NCI-H69 (cell line): ENCODE measurements at regions not wholly inside any gene's neighbourhood (a gene's known extent, or its start where the extent isn't known, plus 50 kb on each side); places are given as distances from the start of the nearest gene placed in this dataset.
"Not testable (repeated sequence)": the region's sequence is repeated elsewhere in the genome, so short reads cannot be mapped to it uniquely, and the experiment has no call there.

ENCODE experiments used
- DNase-seq: peaks from one replicate; lab custom pipeline; 2025; lab: John Stamatoyannopoulos, UW

DNA sequence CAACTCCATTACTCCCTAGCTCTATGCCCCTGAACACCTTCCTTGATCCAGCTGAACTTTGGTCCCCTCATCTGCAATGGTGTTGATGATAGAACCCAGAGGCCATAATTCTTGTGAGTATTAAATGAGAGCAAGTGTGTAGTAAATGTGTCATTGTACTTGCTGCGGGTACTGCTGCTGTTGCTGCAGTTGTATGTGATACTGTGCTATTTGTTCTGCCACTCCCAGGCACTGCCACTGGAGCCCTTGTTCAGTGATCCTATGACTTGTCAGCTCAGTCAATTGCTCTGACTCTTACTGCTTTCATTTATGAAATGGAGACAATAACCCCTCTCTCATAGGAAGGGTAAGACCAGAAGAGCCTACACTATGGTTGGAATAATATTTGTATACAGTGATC lies 136.9 kb upstream of the PLGLB2 start:
- not testable (repeated sequence) for DNase-seq

- not testable (repeated sequence) for DNase-seq
Measured at GRCh38 chr2:87611416-87611815, 136.5 kb upstream of the PLGLB2 start.

DNA sequence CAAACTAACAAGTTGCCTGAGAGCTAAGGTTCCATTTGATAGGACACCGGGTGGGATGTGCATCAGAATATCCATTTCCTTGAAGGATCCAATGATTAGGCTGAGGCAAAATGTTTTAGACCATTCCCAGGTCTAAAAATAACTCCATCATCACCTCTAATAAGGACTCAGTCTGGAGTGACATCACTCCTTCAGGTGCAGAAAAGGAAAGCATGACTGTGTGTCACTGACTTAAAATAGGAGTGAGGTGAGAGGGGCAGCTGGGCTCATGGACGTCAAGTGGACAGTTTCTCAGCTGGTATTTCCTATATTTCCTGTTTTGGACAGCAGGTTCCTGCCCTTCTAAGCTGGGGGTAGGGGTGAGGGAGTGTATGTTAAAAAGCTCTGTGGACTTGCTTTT lies 135.9 kb upstream of the PLGLB2 start:
- not testable (repeated sequence) for DNase-seq

- DNase-seq, result not testable (repeated sequence)
Measured at GRCh38 chr2:87614829-87615434, 133.0 kb upstream of the PLGLB2 start.

GRCh38 chr2:87619121-87619520 lies 128.8 kb upstream of the PLGLB2 start:
- not testable (repeated sequence) for DNase-seq

- not testable (repeated sequence) for DNase-seq
Measured at GRCh38 chr2:87621139-87621538, 126.7 kb upstream of the PLGLB2 start.

- DNase-seq, result not testable (repeated sequence)
Measured at GRCh38 chr2:87622720-87623119, 125.2 kb upstream of the PLGLB2 start.

DNA sequence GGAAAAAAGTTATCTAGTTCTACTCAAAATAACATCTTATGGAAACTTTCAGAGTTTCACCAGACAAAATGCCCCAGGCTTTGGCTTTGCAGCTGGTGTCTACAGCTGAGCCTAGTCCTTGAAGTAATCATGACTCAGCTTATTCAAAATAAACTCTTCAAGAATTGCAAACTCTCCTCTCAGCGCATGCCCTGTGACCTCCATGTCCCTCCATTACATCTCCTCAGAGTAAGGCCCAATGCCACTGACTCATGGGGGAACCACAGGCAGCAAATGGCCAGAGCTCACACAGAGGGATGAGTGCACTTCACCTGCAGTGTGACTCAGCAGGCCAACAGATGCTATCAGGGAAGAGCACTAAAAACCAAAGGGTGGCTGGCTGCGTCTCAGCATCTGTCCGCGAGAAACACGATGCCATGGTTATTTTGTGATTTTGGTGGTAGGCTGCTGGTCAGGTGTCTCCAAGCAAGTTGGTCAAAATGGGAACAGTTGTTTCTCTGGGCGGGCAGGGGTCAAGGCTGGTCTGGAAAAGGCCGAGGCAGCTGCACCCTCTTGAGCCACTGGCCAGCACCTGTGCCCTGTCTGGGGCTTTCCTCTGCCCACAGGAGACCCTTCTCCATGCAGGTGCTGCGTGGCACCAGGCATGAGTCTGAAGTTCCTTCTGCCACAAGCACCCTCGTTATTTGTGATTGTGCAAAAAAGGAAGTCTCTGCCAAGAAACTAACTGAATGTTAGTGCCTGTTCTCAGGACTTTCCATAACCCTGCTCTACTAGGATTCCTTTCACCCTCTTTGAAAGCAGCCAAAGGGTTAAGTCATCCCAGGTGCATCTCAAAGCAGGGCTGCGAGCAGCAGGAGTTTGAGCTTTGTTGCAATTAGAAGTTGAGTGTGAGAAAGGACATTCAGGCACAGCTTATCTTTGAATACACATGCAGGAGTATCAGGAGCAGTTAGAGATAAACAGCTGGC lies 118.1 kb upstream of the PLGLB2 start:
- DNase-seq, result not testable (repeated sequence)

GRCh38 chr2:87630892-87631291 lies 117.0 kb upstream of the PLGLB2 start:
- DNase-seq, result not testable (repeated sequence)

DNA sequence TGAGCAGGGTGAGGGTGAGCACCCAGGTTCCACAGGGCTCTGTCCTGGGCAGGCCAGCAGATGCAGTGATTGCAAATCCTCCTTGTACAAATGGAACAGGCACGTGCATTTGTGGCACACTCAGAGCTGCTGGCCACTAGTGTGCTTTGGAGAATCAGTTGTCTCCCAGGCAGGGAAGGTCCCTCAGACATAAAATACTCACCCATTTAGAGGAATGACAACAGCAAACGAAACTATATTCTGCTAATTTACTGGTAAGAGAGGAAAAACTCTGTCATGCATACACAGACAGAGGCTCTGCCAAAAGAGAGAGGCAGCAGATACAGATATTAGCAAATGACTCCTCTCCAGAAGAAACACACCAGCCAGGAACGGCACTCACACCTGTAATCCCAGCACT lies 116.5 kb upstream of the PLGLB2 start:
- not testable (repeated sequence) for DNase-seq

GRCh38 chr2:87633287-87633963 lies 114.5 kb upstream of the PLGLB2 start:
- not testable (repeated sequence) for DNase-seq

GRCh38 chr2:87634106-87634505 lies 113.8 kb upstream of the PLGLB2 start:
- not testable (repeated sequence) for DNase-seq

GRCh38 chr2:87634971-87635650 lies 112.8 kb upstream of the PLGLB2 start:
- DNase-seq, result not testable (repeated sequence)

DNA sequence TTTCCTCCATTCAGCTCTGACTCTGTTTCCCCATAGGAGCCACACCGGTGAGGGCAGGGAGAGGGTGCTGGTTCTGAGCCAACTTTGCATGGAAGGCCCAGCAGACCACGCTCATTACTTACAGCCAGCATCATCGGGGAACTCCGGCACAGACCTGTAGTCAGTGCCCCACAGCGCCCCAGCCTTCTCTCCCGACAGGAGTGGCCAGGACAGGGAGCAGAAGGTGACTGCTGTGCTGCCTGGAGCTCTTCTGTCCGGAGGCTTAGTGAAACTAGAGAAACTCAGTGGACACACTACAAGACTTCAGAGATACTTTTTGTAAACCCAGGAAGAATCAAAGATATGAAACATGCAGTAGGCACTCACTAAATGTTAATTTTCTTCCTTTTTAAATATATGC lies 111.6 kb upstream of the PLGLB2 start:
- not testable (repeated sequence) for DNase-seq

DNA sequence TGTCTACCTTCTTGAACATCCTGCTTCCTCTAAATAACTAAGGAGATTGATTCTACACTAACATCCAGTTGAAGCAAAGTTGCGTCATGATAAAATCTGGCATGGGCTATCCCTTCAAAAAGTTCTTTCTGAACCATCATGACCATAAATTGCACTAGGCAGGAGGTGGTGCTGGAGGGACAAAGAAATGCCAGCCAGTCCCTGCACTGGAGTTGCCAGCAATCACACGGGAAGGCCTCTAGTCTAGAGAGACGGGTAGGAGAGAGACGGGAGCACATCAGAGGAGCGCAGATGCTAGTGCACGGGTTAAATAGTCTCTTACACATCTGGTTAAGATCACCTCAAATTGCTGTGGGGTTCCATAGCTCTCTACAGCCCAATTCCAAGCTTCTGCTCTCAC lies 111.2 kb upstream of the PLGLB2 start:
- DNase-seq, result not testable (repeated sequence)

DNA sequence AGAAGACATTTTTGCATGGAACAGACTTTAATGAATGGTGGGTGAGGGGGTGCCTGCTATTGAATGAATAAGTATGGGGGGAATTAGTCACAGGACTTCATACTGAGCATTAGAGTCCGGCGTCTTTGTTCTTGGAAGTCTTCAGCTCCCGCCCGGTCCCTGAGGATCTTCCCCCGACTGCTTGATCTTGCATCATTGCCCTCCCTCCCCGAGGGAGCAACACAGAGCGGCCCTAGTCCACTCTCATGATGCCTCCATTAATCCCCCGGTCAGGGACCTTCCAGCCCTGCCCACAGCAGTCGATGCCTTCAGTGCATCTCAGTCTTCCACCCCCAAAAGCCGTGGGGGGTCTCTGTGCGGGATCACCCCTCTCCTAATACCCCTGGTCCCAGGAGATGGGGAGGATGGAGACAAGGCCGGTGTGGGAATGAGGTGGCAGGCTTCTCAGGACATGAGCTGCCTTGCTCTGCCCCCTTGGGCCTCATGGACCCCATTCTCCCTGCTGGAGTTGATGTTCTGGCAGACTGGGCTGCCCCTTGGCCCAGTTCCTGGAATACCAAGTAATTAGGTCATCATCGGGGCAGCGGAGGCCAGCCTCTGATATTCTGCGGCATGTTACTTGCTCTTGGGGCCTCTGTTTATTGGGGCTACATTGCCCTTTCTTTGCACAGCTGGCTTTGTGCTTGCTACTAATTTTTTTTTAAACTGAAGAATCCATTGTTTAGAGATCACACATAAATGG lies 110.5 kb upstream of the PLGLB2 start:
- DNase-seq, result not testable (repeated sequence)

DNA sequence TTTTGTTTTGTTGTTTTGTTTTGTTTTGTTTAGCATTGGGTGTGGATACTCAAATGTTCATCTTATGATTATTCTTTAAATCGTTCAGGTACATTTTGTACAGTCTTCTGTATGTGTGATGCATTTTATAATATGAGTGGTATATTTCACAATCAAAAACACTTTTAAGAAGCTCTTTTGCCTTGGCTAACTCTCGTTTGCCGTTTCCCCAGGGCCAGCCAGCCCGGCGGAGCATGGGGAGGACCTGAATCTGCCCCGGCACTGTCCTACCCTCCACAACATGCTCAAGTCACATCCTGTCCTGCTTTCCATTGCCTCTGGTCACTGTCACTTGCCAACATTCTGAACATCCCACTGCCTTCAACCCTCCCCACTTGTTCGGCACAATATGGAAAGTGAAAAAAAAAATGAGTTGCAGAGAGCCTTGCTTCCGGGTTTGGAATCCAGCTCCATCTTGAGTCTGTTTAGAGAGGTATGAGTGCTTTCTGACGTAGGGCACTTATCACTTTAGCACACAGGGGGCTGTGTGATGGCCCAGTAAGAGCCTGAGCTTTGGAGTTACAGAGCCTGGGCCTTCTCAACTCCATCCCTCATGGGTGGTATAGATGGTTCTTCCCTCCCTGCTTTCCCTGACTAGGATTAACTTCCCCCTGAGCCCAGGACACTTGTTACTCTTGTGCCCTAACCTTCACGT lies 109.6 kb upstream of the PLGLB2 start:
- DNase-seq, result not testable (repeated sequence)

- not testable (repeated sequence) for DNase-seq
Measured at GRCh38 chr2:87638872-87639271, 109.0 kb upstream of the PLGLB2 start.

- DNase-seq, result not testable (repeated sequence)
Measured at GRCh38 chr2:87639801-87640440, 108.0 kb upstream of the PLGLB2 start.

GRCh38 chr2:87640961-87641563 lies 106.8 kb upstream of the PLGLB2 start:
- DNase-seq, result not testable (repeated sequence)
